Uterus (tissue), 2 donors: ENCODE measurements at regions not wholly inside any gene's neighbourhood (a gene's known extent, or its start where the extent isn't known, plus 50 kb on each side); places are given as distances from the start of the nearest gene placed in this dataset.

Source experiments
- CTCF ChIP-seq, 4 experiments: fragments of 200-600 bp in 2 of 4; fragments of 450-650 bp in 2 of 4; sonication (generic) in 2 of 4; IDR thresholded peaks; one replicate each; pipeline ENCODE4 v1.5.1; 2016 to 2019; ENCODE audit warnings: antibody characterized with exemption in 4 of 4, mild to moderate bottlenecking in 2 of 4, moderate library complexity in 1 of 4
- POLR2A ChIP-seq, 2 donors: fragments of 450-650 bp; IDR thresholded peaks; one replicate each; pipeline ENCODE4 v1.6.1; 2016; ENCODE audit warnings: antibody characterized with exemption in 2 of 2, mild to moderate bottlenecking in 1 of 2, moderate library complexity in 1 of 2

- TF ChIP-seq CTCF (IDR thresholded peaks at IDR 0.05): no peak
- TF ChIP-seq POLR2A (IDR thresholded peaks at IDR 0.05): no peak
These were observed 786.8 kb upstream of the DDX18 start for GRCh38 chr2:117027646-117028045.
